GM21360 (cell line): ENCODE measurements at regions not wholly inside any gene's neighbourhood (a gene's known extent, or its start where the extent isn't known, plus 50 kb on each side); places are given as distances from the start of the nearest gene placed in this dataset.

ENCODE experiments used
- ATAC-seq: cut with Tn5 transposase; IDR thresholded peaks from one replicate; pipeline ENCODE4 v1.9.1; 2021; ENCODE audit warnings: mild to moderate bottlenecking, moderate library complexity; ENCODE audit not compliant: unreplicated experiment

DNA sequence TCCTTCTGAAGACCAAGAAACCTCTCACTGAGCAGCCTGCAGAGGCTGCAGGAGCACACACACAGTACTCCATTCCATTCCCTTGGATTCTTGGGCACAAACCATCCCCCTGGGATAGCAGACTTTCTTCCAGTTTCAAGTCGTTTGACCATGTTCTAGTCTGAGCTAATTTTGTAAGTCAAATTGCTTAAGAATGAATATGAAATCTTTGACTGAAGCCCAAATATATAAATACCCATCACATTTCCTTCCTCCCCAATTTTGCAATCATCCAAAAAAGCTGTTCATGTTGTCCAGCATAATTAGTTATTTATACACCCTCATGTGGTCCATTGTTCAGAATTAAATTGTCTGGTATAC is 231.2 kb upstream of the TPRG1 start:
- no peak for ATAC-seq

DNA sequence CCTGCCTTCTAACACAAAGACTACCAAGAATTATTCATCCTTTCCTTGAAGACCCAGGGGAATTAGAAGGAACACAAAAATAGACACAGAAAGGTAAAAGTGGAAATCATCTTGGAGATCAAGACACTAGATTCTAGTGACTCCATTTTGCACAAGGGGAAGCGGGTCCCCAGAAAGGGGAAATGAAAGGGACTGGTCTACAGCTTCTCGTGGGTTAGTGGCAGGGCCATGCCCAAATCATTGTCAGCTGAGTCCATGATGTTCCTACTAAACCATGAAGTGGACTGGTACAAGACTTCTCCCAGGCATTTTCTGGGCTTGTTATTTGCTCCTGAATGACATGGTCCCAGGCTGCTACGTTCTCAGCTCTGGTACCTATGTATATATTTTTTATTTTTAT is 230.7 kb upstream of the TPRG1 start:
- ATAC-seq = no peak

DNA sequence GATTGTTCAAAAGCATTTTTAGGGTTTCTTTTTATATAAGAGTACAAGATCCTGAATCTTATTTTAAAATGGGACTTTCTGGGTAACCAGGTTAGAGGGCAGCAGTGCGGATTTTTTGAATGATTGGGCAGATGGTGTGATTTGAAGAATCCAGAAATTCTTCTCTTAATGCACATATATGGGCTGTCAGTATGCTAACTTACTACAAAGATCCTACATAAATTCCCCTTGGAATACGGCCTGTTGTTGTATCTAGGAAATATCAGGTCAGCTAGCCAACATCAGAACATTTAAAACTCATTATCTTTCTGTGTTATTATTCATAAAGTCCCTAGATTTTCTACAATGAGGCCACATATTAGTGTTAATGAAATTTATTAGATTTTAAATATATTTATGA is 229.6 kb upstream of the TPRG1 start:
- no peak for ATAC-seq

DNA sequence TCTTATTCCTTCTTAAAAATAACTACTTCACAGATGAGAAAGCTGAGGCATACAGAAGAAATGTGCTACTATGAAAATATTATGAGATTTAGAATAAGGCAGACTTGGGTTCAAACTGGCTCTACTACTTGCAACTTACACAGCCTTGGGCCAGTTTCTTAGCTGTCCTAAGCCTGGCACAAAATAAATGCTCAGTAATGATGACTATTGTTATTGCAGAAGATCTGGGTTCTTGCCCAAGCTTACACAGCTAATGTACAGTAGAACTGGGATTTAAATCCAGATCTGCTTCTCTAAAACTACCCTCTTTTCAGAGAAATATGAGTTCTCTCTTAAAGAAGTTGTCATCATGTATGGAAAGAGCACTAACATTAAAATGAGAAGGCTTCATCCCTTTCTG is 228.2 kb upstream of the TPRG1 start:
- no peak for ATAC-seq

DNA sequence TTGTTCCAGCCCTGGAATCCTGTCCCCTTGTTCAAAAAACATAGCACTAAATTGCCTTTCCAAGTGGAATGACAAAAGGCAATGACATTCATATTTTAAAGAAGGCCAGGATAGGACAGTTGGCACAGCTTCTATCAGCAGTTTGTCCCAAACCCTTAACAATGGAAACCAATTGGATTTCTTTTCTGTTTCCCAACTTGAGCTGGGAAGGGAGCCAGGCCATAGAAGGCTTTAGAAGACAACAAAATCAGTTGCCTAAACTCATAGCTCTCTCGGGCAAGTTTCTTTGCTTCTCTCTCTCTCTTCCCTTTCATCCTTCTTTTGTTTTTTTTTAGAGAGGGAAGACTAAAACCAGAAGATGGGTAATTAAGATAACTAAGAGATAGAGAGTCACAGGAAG is 227.7 kb upstream of the TPRG1 start:
- ATAC-seq = no peak

DNA sequence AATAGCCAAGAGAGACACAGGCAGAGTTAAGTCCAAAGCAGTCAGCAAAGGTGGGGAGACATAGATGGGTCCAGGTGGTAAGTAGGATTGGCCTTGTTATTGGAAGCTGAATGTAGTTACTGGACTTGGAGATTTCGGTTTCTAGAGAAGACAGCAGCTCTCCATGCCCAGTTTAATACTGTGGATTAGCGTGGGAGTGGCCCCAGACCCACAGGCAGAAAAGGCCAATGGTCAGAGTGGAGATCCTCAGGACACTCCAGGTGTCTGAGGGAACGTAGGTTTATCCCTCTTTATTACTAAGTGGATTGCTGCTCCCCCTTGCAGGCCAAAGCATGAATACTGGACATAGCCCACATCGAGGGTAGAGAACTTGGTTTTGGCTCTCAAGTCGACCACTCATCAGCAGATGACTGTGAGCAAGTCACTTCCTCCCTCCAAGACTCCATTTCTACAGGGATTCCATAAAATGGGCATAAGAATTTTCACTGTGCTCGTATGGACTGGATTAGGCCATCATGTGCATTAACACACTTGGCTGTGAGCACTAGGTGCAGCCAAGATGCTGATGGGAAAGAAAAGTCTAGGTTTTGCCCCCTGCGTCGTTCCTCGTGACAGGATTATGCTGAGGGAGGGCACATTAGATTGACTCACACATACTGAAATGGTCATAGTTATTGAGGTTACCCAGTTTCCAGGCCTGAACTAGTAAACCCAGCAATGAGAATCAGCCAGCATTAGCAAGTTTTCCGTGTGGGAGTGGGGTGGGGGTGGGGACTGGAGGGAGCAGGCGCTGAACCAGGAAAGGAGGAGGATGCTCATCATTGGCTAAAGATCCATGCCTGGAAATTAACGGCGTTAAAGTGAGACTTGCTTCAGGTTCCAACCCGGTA is 225.2 kb upstream of the TPRG1 start:
- no peak for ATAC-seq

DNA sequence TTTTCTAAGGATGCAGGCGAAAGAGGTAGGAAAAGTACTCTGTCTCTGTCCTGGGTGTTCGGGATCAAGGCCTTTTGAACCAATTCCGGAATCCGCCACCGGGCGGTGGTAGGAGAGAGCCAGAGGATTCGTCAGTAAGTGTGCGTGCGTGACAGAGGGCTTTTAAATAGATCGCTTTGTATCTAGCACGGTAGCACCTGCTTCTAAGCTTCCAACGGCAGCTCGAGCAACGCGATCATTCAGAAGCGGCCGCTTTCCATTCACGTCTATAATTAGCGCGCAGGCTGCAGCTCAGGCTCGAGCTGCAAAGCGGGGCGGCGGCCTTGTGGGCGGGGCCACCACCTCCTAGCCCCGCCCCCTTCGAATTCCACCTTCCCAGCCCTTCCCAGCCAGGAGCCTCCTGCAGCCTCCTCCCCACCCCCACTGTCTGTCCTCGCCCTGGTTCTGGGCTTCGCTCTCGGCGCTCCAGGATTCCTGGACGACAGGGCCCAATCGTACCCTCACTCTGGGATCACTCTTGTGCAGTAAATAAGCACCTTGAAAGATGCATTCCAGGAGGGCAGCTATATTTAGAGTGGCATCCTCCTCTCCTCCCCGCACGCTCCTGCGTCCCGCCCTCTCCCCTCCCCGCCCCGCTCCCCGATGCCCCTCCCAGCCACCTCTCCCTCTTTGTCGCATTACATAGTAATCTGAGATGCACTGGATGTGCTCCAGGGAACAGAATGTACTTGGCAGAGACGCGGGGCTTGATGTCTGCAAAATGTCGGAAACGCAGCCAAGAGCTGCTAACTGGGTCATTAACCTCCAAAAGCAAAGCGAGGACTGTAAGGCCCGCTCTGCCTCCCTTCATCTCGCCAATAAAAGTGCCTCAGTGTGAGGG is 224.1 kb upstream of the TPRG1 start:
- no peak for ATAC-seq

DNA sequence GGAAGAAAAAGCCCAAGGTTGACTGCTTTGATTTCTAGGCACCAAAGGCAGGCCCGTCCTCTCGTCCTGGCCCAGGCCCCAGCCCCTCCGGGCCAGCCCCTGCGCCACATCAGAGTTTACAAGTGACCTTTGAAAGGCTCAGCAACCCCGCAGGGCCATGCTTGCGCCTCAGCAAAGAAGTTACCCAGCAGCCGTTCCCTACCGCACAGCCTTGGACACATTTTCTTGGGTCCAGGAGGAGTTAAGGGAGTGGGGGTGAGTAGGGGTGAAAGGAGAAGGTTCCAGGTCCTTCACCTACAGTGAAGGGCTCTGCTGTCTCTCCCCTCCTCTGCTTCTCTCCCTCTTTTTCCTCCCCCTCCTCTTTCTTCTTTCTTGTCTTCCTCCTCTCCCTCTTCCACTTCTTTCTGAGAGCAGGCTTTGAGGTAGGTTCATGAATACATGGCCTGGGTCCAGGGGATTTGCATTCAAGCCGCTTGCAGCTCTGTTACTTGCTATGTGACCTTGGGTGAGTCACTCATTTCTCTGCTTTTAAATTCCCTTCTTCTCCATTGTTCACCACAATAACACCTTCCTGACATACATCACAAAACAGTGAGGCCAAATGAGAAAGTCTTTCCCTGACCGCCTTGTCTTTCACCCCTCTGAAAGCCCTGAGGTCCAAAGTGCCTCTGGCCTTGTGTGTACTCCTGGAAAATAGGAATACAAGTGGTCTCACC is 223.3 kb upstream of the TPRG1 start:
- ATAC-seq = no peak

DNA sequence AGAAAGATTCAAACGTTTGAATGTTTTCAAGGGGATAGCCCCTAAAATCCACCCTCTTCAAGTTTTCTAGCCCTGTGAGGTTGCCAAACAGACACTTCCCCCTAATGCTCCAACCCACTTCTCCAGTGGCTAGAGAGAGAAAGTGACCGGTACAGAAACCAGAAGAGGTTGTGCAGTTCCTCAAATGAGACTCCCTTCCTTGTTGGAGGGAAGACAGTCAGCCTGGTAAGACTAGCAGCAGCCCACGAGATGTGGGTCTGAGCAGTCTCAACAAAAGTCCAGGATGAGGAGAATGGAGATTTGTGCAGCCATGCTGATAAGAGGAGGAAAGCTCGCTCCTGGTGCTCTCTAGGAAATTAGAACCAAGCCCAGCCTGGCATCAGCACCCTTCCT is 222.8 kb upstream of the TPRG1 start:
- ATAC-seq = no peak

DNA sequence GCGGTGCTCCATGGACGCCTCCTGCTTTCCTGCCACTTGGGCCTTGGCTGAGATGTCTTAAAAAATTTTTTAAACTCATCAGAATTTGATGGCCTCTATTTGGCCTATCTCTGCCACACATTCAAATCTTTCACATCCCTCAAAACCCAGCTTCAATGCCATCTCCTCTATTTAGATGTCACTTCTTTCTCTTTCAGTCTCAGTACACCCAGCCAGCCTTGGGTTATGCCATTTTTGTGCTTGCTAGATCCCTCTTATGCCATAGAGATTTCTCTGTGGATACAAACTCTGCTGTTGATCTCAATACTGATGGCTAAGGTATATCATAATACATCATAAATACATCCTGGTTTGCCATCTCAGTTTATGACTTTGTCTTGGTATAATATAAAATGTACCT is 222.3 kb upstream of the TPRG1 start:
- no peak for ATAC-seq

DNA sequence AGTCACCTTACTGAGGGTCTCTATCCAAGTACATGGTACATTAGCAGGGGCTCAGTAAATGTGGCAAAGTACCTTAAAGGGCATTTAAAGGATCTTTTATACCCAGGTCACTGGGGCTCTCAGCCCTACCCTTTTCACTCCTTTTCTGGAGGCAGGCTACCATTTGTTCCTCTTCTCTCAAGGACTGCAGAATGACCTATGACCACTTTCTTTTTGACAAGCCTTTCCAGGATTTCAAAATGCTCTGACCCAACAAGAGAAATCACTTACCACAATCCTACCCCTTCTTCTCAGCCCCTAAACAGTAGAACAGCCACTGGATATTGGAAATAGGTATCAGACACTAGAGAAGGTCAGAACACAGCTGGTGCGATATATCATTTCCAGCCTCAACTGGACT is 221.8 kb upstream of the TPRG1 start:
- no peak for ATAC-seq

DNA sequence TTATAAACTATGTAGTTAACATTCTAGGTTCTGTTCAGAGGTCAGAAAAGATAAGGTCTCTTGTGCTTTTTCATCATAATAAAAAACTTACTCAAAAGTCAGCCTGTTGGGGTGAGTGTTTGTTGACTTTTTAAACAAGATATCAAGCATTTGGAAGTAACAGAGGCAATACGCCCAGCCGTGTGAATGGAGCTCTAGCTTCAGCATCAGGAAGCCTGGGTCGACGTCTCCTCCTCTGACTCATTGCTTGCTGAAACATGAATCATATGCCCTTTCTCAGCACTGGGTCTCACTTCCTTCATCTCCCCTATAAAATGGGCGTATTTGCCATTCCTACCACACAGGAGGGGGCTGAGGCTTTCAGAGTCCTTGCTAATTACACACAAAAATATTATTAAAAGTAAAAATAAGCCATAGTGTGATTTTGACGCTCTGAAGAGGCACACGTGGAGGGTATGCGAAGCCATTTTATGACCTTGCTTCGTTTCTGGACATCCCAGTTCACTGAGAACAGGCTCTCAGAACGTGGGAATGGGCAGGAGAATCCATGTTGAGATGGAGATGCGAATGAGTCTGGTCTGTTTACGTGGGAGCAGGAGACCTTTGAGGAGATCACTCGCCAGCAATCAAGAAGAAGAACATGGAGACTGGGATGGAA is 220.8 kb upstream of the TPRG1 start:
- ATAC-seq = no peak

DNA sequence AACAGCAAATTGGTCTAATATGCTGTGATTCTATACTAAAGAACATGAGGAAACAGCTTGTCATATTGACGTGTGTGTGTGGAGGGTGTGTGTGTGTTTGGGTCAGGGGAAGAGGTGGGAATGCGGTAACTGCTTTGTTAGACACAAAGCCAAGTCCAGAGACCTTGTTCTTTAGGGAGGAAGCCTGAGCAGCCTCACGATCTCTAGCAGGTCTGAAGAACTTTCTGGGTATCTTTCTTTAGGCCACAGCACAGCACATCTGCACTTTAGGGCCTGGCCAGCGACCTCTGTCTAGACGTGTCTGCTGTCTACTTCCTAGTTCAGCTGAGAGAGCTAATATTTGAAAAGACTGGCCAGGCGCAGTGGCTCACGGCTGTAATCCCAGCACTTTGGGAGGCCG is 220.0 kb upstream of the TPRG1 start:
- no peak for ATAC-seq

DNA sequence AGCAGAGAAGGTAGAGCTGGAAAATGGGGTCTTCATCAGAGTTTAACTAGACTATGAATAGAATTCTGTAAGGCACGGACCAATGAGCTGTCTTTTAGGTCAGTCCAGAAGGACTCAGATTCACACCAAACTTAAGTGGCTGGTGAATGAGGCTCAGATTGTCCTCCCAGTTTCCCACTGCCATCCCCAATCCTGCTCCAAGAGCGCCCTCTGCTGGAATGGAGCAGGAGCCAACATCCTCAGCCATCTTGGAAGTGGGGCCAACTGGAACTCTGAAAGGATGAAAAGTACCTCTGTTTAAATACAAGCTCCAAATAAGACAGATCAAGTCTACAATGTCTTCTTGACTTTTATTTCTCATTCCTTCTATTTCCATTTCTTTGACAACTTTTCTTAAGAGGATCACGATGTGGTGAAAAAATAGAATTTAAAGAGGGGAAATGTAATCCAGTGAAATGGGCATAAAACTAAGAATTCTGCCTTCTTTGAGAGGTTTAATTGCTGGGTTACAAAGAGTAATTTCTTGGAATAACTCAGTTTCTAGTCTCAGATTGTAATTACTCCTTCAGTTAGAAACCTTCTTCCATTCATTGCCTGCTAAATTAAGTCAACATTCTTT is 217.1 kb upstream of the TPRG1 start:
- peak; percentile 66 for ATAC-seq

DNA sequence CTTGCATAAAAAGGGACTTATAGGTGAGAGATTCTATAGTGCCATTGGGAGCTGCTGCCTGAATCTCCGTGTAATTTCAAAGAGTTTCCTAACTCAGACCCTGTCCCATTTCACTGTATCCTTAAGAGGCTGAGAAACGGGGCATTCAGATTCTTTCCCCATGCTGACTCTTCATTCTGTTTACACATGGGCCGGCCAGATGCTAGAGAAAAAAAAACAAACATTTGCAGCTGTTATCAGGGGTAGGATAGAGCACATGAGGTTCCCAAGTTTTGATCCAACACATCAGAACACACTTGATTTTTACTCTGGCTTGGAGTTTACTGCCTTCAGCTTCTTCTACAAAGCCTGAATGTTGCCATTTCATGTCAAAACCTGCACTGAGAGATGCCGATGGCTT is 215.9 kb upstream of the TPRG1 start:
- ATAC-seq = no peak

DNA sequence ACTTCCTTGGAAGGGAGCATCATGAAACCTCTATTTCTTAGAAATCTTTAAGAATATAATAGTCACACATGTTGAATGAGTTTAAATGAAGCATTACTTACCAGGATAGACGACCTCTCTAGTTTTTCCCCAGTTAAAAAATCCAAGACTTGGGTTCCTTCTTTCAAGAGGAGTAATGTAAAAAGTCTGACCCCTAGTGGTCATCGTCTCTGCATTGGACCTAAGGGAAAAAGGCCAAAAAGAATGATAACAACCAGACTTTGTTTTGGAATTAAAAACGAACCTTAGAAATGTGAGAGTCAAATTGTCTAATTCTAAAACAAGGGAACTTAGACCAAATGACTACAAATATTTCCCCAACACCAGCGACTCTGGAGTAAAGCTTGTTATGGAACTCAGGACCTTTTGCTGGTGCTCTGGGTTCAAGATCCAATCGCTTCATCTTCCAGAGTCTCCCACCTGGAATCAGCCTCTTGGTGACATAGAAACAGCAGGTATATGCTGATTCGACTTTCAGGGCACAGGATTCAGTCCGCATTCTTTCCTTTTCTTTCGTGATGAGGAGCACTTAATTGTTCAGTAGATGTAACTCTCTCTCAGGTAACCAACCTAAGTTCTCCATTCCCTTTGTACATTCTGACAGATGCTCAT is 214.8 kb upstream of the TPRG1 start:
- no peak for ATAC-seq

DNA sequence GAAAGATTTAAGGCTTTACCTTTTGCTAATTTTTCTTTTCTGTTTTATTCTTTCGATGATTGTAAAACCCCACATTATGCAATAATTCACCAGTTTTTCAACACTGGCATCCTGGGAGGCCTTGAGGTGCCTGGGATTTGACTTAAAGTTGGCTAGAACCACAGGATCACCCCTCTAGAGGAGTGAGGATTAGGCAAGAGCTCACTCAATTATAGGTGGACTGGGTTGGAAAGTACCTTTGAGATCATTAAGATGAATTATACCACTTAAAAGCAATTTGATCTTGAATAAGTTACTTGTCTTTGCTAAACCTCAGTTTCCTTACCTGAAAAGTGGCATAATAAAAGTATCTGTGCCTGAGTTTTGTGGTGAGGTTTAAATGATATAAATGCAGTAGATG is 212.8 kb upstream of the TPRG1 start:
- ATAC-seq = no peak

DNA sequence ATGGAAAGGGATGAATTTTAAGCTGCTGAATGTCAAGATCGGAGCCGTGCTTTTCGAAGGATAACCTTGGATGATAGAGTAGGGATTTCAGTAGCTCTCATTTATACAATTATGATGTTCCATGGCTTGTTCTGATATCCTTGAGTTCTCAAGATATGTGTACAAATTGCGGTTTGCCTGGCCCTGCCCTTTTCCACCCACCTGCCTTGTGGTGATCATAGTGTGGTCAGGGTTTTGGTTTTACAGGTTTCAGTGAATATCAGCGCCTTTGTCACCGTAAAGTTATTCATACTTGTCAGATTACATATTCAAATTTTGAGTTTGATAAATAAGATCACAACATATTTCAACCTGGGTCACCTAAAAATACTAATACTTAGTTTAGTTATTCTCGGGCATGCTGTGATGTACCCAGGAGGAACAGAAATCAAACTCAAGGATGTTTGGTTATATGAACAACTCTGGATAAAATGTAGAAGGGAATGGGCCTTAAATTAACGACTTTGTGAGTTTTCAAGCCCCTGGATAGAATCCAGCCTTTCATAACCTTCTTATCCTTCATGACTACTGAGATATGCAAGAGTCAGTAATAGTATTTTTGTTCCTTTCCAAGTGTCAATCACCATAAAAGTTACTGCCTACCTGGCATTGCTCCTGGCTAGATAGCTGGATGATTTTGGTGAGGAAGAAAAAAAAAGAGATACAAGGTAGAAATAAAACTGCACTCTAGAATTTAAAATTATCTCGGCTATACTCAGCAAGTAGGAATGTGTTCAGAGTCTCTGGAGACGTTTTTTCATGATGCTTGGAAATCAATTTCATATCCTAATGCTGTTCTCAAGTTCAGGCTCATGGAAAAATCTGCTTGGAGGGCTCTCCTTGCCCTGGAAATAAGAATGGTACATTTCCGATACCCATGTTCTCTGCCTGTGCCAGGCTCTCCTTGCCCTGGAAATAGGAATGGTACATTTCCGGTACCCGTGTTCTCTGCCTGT is 209.2 kb upstream of the TPRG1 start:
- no peak for ATAC-seq

DNA sequence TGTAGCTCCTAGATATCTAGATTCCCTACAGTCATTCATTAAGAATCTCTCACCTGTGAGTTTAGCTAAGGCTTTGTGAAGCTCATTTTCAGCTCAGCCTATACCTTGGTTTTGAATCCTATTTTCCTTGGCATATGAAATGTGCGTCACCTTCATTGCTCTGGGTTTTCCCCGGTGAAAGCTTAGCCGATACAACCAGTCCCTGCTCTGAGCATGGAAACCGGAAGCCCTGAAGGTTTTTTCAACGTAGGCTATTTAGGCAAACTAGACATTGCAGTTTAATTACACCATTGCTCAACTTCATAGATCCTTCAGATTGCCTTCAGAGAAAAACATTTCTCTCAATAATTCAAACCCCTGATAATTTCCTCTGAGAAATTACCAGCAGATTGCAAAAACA is 206.8 kb upstream of the TPRG1 start:
- ATAC-seq = no peak
